ENCODE measurements at regions not wholly inside any gene's neighbourhood (a gene's known extent, or its start where the extent isn't known, plus 50 kb on each side); places are given as distances from the start of the nearest gene placed in this dataset.
"Not testable (repeated sequence)": the region's sequence is repeated elsewhere in the genome, so short reads cannot be mapped to it uniquely, and the experiment has no call there.

GRCh38 chr14:105647426-105647783 lies 121.0 kb downstream of the TMEM121 start:
- TF ChIP-seq POLR2A (IDR thresholded peaks at IDR 0.05): not testable (repeated sequence)
- TF ChIP-seq, protein P1, sequence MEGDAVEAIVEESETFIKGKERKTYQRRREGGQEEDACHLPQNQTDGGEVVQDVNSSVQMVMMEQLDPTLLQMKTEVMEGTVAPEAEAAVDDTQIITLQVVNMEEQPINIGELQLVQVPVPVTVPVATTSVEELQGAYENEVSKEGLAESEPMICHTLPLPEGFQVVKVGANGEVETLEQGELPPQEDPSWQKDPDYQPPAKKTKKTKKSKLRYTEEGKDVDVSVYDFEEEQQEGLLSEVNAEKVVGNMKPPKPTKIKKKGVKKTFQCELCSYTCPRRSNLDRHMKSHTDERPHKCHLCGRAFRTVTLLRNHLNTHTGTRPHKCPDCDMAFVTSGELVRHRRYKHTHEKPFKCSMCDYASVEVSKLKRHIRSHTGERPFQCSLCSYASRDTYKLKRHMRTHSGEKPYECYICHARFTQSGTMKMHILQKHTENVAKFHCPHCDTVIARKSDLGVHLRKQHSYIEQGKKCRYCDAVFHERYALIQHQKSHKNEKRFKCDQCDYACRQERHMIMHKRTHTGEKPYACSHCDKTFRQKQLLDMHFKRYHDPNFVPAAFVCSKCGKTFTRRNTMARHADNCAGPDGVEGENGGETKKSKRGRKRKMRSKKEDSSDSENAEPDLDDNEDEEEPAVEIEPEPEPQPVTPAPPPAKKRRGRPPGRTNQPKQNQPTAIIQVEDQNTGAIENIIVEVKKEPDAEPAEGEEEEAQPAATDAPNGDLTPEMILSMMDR (IDR thresholded peaks at IDR 0.05): not testable (repeated sequence)

All from body of pancreas (tissue), 4 donors.